ENCODE measurements at regions not wholly inside any gene's neighbourhood (a gene's known extent, or its start where the extent isn't known, plus 50 kb on each side); places are given as distances from the start of the nearest gene placed in this dataset.

- DNase-seq, result no peak
- H3K27me3 Mint-ChIP-seq (ENCODE audit: insufficient read depth), result no peaks in the 10 kb centered on the region; the same call in none of the 2 replicates
- H3K36me3 Mint-ChIP-seq (ENCODE audit: low read depth), result no peaks in the 10 kb centered on the region
- TF ChIP-seq CTCF (IDR thresholded peaks at IDR 0.05), result no peak
- H3K4me1 Mint-ChIP-seq (ENCODE audit: low read depth), result peaks cover 13% of the 10 kb centered on the region
- H3K9me3 Mint-ChIP-seq, result no peaks in the 10 kb centered on the region
- no peak overlapping the region for H3K4me3 Mint-ChIP-seq
- H3K27ac Mint-ChIP-seq, result no peak overlapping the region
Measured at GRCh38 chr17:13332207-13332606, 269.5 kb downstream of the HS3ST3A1 start.

- Mint-ChIP-seq H3K4me3 (no peak overlapping the region), H3K27me3 (ENCODE audit: insufficient read depth) (no peaks in the 10 kb centered on the region; the same call in none of the 2 replicates), H3K9me3 (no peaks in the 10 kb centered on the region), H3K4me1 (ENCODE audit: low read depth) (no peaks in the 10 kb centered on the region), H3K36me3 (ENCODE audit: low read depth) (no peaks in the 10 kb centered on the region), H3K27ac (no peak overlapping the region)
- no peak for DNase-seq
- TF ChIP-seq CTCF (IDR thresholded peaks at IDR 0.05), result no peak
Measured at GRCh38 chr17:13329421-13329820, 272.3 kb downstream of the HS3ST3A1 start.

- H3K4me1 Mint-ChIP-seq (ENCODE audit: low read depth), result no peaks in the 10 kb centered on the region
- H3K4me3 Mint-ChIP-seq, result no peak overlapping the region
- H3K36me3 Mint-ChIP-seq (ENCODE audit: low read depth), result no peaks in the 10 kb centered on the region
- H3K27me3 Mint-ChIP-seq (ENCODE audit: insufficient read depth), result peaks cover 3% of the 10 kb centered on the region
- H3K9me3 Mint-ChIP-seq, result no peaks in the 10 kb centered on the region
- TF ChIP-seq CTCF (IDR thresholded peaks at IDR 0.05), result no peak
- DNase-seq, result no peak
- no peak overlapping the region for H3K27ac Mint-ChIP-seq
Measured at GRCh38 chr17:13323990-13324389, 277.7 kb downstream of the HS3ST3A1 start.

GRCh38 chr17:13321951-13322701 is 279.6 kb downstream of the HS3ST3A1 start:
- Mint-ChIP-seq H3K27ac (no peak overlapping the region), H3K4me1 (ENCODE audit: low read depth) (no peaks in the 10 kb centered on the region), H3K4me3 (no peak overlapping the region), H3K9me3 (no peaks in the 10 kb centered on the region), H3K36me3 (ENCODE audit: low read depth) (no peaks in the 10 kb centered on the region), H3K27me3 (ENCODE audit: insufficient read depth) (peaks cover 3% of the 10 kb centered on the region)
- no peak for DNase-seq
- TF ChIP-seq CTCF (IDR thresholded peaks at IDR 0.05), result no peak

- no peaks in the 10 kb centered on the region for H3K4me1 Mint-ChIP-seq (ENCODE audit: low read depth)
- H3K27me3 Mint-ChIP-seq (ENCODE audit: insufficient read depth), result peaks cover 3% of the 10 kb centered on the region
- DNase-seq, result no peak
- no peak overlapping the region for H3K27ac Mint-ChIP-seq
- H3K36me3 Mint-ChIP-seq (ENCODE audit: low read depth), result no peaks in the 10 kb centered on the region
- no peaks in the 10 kb centered on the region for H3K9me3 Mint-ChIP-seq
- H3K4me3 Mint-ChIP-seq, result no peak overlapping the region
- no peak for TF ChIP-seq CTCF (IDR thresholded peaks at IDR 0.05)
Measured at GRCh38 chr17:13320046-13320785, 281.5 kb downstream of the HS3ST3A1 start.
